IPS-15b (cell line): ENCODE measurements at regions not wholly inside any gene's neighbourhood (a gene's known extent, or its start where the extent isn't known, plus 50 kb on each side); places are given as distances from the start of the nearest gene placed in this dataset.

ENCODE experiments used
- H3K27me3 ChIP-seq: one replicate; pipeline ENCODE4 v1.6.1; 2013; ENCODE audit warnings: low read length; ENCODE audit not compliant: control insufficient read depth, insufficient read depth
- H3K36me3 ChIP-seq: one replicate; pipeline ENCODE4 v1.6.1; 2013; ENCODE audit warnings: low read length; ENCODE audit not compliant: control insufficient read depth, insufficient read depth
- H3K4me1 ChIP-seq: one replicate; pipeline ENCODE4 v1.6.1; 2013; ENCODE audit warnings: mild to moderate bottlenecking, low read length; ENCODE audit not compliant: control insufficient read depth, insufficient read depth
- H3K4me3 ChIP-seq: one replicate; pipeline ENCODE4 v1.5.1; 2013; ENCODE audit warnings: low read depth, low read length
- H3K9ac ChIP-seq: one replicate; pipeline ENCODE4 v1.6.1; 2013; ENCODE audit warnings: low read depth, mild to moderate bottlenecking, low read length
- H3K9me3 ChIP-seq: one replicate; pipeline ENCODE4 v1.6.1; 2013; ENCODE audit warnings: mild to moderate bottlenecking, low read length; ENCODE audit not compliant: control insufficient read depth, insufficient read depth

- Histone ChIP-seq H3K27me3 (no peaks in the 10 kb centered on the region), H3K4me1 (no peaks in the 10 kb centered on the region), H3K36me3 (no peaks in the 10 kb centered on the region), H3K4me3 (no peak overlapping the region), H3K9me3 (no peaks in the 10 kb centered on the region), H3K9ac (no peak overlapping the region)
These were observed 191.0 kb upstream of the AFF2 start for GRCh38 chrX:148309413-148309812.

- Histone ChIP-seq H3K27me3 (no peaks in the 10 kb centered on the region), H3K4me1 (no peaks in the 10 kb centered on the region), H3K36me3 (no peaks in the 10 kb centered on the region), H3K9ac (no peak overlapping the region), H3K9me3 (no peaks in the 10 kb centered on the region), H3K4me3 (no peak overlapping the region)
These were observed 189.8 kb upstream of the AFF2 start for GRCh38 chrX:148310426-148311165.

DNA sequence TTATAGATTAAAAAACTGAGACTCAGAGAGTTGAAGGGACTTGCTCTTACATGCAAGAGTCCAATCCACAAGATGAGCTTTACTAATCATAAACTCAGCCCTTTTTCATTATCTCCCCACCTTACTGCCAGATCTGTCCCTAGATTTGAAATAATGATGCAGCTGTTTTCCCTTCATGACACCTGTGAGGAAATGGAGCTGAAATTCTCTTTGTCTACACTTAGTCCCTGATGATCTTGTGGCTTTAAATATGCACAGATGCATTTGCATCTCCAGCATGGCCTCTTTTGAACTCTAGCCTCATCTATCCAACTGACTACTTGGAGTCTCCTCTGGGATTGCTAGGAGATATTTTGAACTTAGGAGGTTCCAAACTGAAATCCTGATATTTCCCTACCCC lies 188.9 kb upstream of the AFF2 start:
- Histone ChIP-seq H3K9ac (no peak overlapping the region), H3K36me3 (no peaks in the 10 kb centered on the region), H3K27me3 (no peaks in the 10 kb centered on the region), H3K4me3 (no peak overlapping the region), H3K9me3 (no peaks in the 10 kb centered on the region), H3K4me1 (no peaks in the 10 kb centered on the region)

DNA sequence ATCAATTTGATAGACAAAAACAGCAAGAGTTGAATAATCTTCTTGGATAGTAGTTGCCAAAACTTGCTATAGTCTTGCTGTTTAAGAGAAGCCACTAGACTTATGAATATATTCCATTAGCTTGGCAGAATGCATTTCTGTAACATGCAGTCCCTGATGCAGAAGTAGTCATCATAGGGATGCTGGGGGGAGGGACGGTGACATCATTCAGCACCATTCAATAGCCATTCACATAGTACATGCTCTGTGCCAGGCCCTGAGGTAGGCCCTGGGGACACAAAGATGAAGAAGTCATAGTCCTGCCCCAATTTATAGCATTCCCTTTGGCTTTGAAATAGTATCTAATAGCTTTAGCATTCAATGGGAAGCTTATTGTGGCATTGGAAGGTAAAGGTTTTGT lies 185.5 kb upstream of the AFF2 start:
- Histone ChIP-seq H3K27me3 (no peaks in the 10 kb centered on the region), H3K36me3 (no peaks in the 10 kb centered on the region), H3K9me3 (no peaks in the 10 kb centered on the region), H3K4me1 (no peaks in the 10 kb centered on the region), H3K9ac (no peak overlapping the region), H3K4me3 (no peak overlapping the region)

GRCh38 chrX:148316446-148316845 lies 184.0 kb upstream of the AFF2 start:
- H3K9ac ChIP-seq, result no peak overlapping the region
- no peaks in the 10 kb centered on the region for H3K9me3 ChIP-seq
- no peaks in the 10 kb centered on the region for H3K36me3 ChIP-seq
- H3K27me3 ChIP-seq, result no peaks in the 10 kb centered on the region
- H3K4me3 ChIP-seq, result no peak overlapping the region
- H3K4me1 ChIP-seq, result no peaks in the 10 kb centered on the region

DNA sequence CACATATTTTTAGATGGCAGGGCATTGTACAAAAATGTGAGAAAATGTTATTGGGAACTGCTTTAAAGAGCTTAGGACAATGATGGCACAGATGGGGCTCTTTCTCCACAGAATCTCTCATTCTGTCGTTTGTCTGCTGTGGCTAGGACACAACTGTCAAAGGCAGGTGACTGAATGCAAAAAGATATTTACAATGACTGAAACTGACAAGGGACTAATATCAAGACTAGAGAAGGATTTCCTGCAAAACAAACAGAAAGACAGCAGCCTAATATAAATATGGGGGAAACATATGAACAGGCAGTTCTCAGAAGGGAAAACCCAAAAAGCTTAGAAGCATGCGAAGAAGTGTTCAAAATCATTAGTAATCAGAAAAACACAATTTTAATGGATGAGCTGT lies 177.5 kb upstream of the AFF2 start:
- Histone ChIP-seq H3K36me3 (no peaks in the 10 kb centered on the region), H3K4me1 (no peaks in the 10 kb centered on the region), H3K9me3 (no peaks in the 10 kb centered on the region), H3K9ac (no peak overlapping the region), H3K4me3 (no peak overlapping the region), H3K27me3 (no peaks in the 10 kb centered on the region)

GRCh38 chrX:148333989-148334388 lies 166.4 kb upstream of the AFF2 start:
- Histone ChIP-seq H3K9ac (no peak overlapping the region), H3K9me3 (no peaks in the 10 kb centered on the region), H3K4me3 (no peak overlapping the region), H3K4me1 (no peaks in the 10 kb centered on the region), H3K36me3 (no peaks in the 10 kb centered on the region), H3K27me3 (no peaks in the 10 kb centered on the region)

- no peak overlapping the region for H3K9ac ChIP-seq
- H3K4me1 ChIP-seq, result no peaks in the 10 kb centered on the region
- H3K9me3 ChIP-seq, result no peaks in the 10 kb centered on the region
- H3K27me3 ChIP-seq, result no peaks in the 10 kb centered on the region
- no peak overlapping the region for H3K4me3 ChIP-seq
- no peaks in the 10 kb centered on the region for H3K36me3 ChIP-seq
These were observed 162.5 kb upstream of the AFF2 start for GRCh38 chrX:148337873-148338272.

DNA sequence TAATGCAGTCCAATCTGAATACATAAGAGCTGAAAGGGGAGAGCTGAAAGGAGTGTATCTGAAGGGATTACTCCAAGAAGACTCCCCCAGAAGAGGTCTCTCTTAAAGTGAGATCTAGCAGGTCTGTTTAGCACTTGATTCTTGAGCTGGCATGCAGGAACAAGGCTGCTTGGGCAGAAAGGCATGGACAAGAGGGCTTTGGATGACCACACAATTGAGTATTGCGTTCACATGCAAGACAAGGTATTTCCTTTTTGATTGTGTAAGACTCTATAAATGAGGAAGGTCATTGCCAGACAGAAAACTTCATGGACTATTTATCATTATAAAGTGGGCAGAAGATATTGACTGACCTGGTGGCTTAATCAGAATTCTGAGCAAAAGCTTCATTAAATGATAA lies 145.5 kb upstream of the AFF2 start:
- Histone ChIP-seq H3K9me3 (no peaks in the 10 kb centered on the region), H3K4me3 (no peak overlapping the region), H3K4me1 (no peaks in the 10 kb centered on the region), H3K9ac (no peak overlapping the region), H3K27me3 (no peaks in the 10 kb centered on the region), H3K36me3 (no peaks in the 10 kb centered on the region)

DNA sequence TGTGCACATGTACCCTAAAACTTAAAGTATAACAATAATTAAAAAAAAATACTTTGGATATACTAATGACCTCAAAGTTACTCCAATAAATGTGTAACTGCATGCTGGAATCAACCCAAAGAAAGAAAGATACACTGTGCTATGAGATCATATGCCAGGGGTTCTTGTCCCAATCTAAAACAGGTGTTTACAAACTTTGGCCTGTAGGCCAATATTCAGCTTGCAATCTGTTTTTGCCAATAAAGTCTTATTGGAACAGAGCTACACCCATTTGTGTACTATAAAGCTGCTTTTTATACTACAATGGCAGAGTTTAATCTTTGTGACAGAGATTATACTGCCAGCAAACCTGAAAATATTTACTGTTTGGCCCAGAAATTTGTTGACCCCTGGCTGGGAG lies 138.8 kb upstream of the AFF2 start:
- no peak overlapping the region for H3K9ac ChIP-seq
- no peaks in the 10 kb centered on the region for H3K27me3 ChIP-seq
- no peaks in the 10 kb centered on the region for H3K36me3 ChIP-seq
- H3K4me3 ChIP-seq, result no peak overlapping the region
- no peaks in the 10 kb centered on the region for H3K4me1 ChIP-seq
- H3K9me3 ChIP-seq, result no peaks in the 10 kb centered on the region

DNA sequence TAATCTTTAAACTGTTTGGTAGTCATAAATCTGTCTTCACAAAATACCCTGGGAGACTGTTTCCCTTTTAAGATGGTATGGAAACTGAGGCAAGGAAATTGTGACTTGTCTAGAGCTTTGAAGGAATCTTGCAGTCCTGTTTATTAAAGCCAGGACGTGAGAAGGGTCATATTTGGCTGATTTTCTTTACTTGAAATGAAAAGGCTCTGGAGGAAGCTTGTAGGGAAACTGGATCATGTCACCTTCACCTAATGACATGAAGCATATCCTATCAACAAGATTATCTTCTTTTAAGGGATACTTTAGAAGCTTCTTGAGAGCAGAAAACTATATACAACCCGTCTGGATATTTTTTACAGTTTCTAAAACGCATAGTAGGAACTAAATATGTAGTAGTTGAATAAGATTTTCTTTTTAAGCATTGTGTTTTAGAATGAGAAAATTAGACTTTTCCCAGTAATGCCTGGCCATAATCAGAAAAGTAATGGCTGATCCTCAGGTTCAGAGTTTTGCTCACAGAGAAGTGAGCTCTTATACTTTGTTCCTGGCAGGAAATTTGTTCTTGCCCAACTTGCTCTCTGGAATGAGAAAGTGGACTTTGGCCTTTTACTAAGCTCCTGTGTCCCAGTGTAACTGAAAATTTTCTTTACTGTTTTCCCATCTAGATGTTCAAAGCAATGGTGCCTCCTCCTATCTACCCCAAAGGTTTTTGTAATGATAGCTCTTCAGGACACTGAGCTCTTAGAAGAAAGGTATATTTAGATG lies 136.8 kb upstream of the AFF2 start:
- Histone ChIP-seq H3K9ac (no peak overlapping the region), H3K4me3 (no peak overlapping the region), H3K27me3 (no peaks in the 10 kb centered on the region), H3K9me3 (no peaks in the 10 kb centered on the region), H3K36me3 (no peaks in the 10 kb centered on the region), H3K4me1 (no peaks in the 10 kb centered on the region)

DNA sequence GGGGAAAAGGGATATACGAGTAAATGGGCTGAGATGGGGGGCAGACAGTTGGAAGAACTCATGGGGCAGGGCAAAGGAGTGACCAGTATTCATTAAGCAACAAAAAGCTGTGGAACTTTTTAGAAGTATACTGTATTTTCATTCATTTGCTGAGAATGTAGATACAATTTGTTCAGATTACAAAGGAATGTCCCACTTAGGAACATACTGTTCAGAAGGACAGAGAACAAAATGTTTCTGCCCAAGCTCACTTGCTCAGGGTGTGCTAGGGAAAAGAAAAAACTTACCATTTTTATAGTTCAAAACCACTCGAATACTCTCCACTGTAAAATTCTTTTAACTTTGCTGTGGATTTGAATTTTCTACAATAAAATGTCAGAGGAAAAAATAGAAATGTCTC lies 135.2 kb upstream of the AFF2 start:
- no peak overlapping the region for H3K9ac ChIP-seq
- no peaks in the 10 kb centered on the region for H3K4me1 ChIP-seq
- H3K4me3 ChIP-seq, result no peak overlapping the region

More for the DNA sequence above, 135.2 kb upstream of the AFF2 start:
- no peaks in the 10 kb centered on the region for H3K36me3 ChIP-seq
- H3K27me3 ChIP-seq, result no peaks in the 10 kb centered on the region
- no peaks in the 10 kb centered on the region for H3K9me3 ChIP-seq
